Caco-2 (cell line): ENCODE measurements at regions not wholly inside any gene's neighbourhood (a gene's known extent, or its start where the extent isn't known, plus 50 kb on each side); places are given as distances from the start of the nearest gene placed in this dataset.

Source experiments
- BruUV-seq: library from RNA; stranded (reverse); fragments of 400-500 nt; replicated peaks from 2 replicates; lab custom pipeline; 2021; lab: Mats Ljungman, UMichigan
- CTCF ChIA-PET: fragments of 300-600 bp; sonication (Branson Sonifier 250); formaldehyde crosslinking; loops from one replicate; lab custom pipeline; 2022; ENCODE audit warnings: antibody characterized with exemption; lab: Charles Lee
- POLR2A ChIA-PET: fragments of 300-600 bp; sonication (Branson Sonifier 250); formaldehyde crosslinking; loops from one replicate; lab custom pipeline; 2022; ENCODE audit warnings: antibody characterized with exemption; lab: Charles Lee
- DNase-seq, 2 experiments: peaks; one replicate each; pipeline versions ENCODE4 v3.0.0 to v3.0.0-alpha.2; 2020 to 2022
- H3K27me3 ChIP-seq: replicated peaks from 2 replicates; pipeline ENCODE4 v1.6.0; 2011; ENCODE audit warnings: low read length; ENCODE audit not compliant: control insufficient read depth, insufficient read depth
- H3K36me3 ChIP-seq: 2 replicates; pipeline ENCODE4 v1.5.1; 2011; ENCODE audit warnings: low read length; ENCODE audit not compliant: control insufficient read depth, insufficient read depth
- H3K4me1 ChIP-seq: fragments of 250-450 bp; sonication (Bioruptor Pico); 2 replicates; pipeline ENCODE4 v1.5.1; 2020; ENCODE audit warnings: mild to moderate bottlenecking
- H3K4me3 ChIP-seq: 2 replicates; pipeline ENCODE4 v1.5.1; 2011; ENCODE audit warnings: low read depth, mild to moderate bottlenecking, control low read depth, low read length
- H3K9me3 ChIP-seq: fragments of 250-450 bp; sonication (Bioruptor Pico); 2 replicates; pipeline ENCODE4 v1.5.1; 2020; ENCODE audit warnings: mild to moderate bottlenecking, moderate library complexity
- H3K27ac Mint-ChIP-seq: one replicate; pipeline ENCODE4 v1.8.0; 2022; ENCODE audit warnings: mixed read lengths; ENCODE audit not compliant: unreplicated experiment
- H3K27me3 Mint-ChIP-seq: one replicate; pipeline ENCODE4 v1.8.0; 2022; ENCODE audit warnings: mixed read lengths; ENCODE audit not compliant: insufficient read depth, unreplicated experiment
- H3K36me3 Mint-ChIP-seq: one replicate; pipeline ENCODE4 v1.8.0; 2022; ENCODE audit warnings: mild to moderate bottlenecking, mixed read lengths; ENCODE audit not compliant: insufficient read depth, unreplicated experiment
- H3K4me1 Mint-ChIP-seq: one replicate; pipeline ENCODE4 v1.8.0; 2022; ENCODE audit warnings: low read depth, mixed read lengths; ENCODE audit not compliant: unreplicated experiment
- H3K4me3 Mint-ChIP-seq: one replicate; pipeline ENCODE4 v1.8.0; 2022; ENCODE audit warnings: mild to moderate bottlenecking, moderate library complexity, mixed read lengths; ENCODE audit not compliant: unreplicated experiment
- H3K9me3 Mint-ChIP-seq: one replicate; pipeline ENCODE4 v1.8.0; 2022; ENCODE audit warnings: mixed read lengths; ENCODE audit not compliant: unreplicated experiment
- intact Hi-C: fragments of 100-400 bp; cut with micrococcal nuclease; formaldehyde crosslinking; loops from one replicate; pipeline ENCODE4 v1.10.0; 2022; ENCODE audit not compliant: unreplicated experiment
- TF ChIP-seq, protein P1 (sequence below), 2 experiments: fragments of 200-600 bp in 1 of 2; IDR thresholded peaks; 1 replicate in 1 of 2; 2 replicates in 1 of 2; pipeline versions ENCODE4 v1.5.1 to v1.8.0; 2011 to 2022; ENCODE audit warnings: antibody characterized with exemption in 1 of 2, control low read depth in 1 of 2, inconsistent platforms in 1 of 2, low read depth in 1 of 2, low read length in 1 of 2, mild to moderate bottlenecking in 1 of 2, moderate library complexity in 1 of 2; ENCODE audit not compliant: insufficient read depth in 1 of 2, severe bottlenecking in 1 of 2, unreplicated experiment in 1 of 2

DNA sequence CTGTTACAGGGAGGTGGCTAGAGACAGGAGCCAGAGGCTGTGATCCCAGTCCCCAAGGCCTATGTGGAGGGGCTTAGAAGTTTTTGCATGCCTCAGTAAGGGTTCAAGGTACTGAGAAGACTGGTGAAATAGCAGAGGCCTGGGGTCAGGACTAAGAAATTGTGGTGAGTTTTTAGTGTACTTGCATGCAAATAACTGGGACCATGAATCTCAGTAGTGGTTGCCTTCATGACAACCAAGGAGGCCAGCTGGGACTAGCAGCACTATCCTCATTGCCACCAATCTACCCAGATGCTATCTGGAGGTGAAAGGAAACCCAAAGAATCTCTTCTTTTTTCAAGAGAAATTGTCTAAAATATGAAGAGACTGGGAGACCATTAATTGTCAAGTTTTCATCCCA lies 395.1 kb downstream of the CETN3 start:
- Histone ChIP-seq H3K4me3 (no peak overlapping the region), H3K4me1 (no peaks in the 10 kb centered on the region), H3K36me3 (no peaks in the 10 kb centered on the region), H3K27me3 (no peaks in the 10 kb centered on the region), H3K9me3 (no peaks in the 10 kb centered on the region)
- intact Hi-C loops = no loop called here
- peaks cover 16% of the 10 kb centered on the region for H3K4me1 Mint-ChIP-seq
- BruUV-seq = no TSS peak
- no peaks in the 10 kb centered on the region for H3K9me3 Mint-ChIP-seq
- H3K4me3 Mint-ChIP-seq = no peak overlapping the region
- no peaks in the 10 kb centered on the region for H3K36me3 Mint-ChIP-seq
- H3K27me3 Mint-ChIP-seq = no peaks in the 10 kb centered on the region
- no peak for DNase-seq
- ChIA-PET CTCF (no interaction called here), POLR2A (no interaction called here)
- no peak overlapping the region for H3K27ac Mint-ChIP-seq
- TF ChIP-seq, protein P1, sequence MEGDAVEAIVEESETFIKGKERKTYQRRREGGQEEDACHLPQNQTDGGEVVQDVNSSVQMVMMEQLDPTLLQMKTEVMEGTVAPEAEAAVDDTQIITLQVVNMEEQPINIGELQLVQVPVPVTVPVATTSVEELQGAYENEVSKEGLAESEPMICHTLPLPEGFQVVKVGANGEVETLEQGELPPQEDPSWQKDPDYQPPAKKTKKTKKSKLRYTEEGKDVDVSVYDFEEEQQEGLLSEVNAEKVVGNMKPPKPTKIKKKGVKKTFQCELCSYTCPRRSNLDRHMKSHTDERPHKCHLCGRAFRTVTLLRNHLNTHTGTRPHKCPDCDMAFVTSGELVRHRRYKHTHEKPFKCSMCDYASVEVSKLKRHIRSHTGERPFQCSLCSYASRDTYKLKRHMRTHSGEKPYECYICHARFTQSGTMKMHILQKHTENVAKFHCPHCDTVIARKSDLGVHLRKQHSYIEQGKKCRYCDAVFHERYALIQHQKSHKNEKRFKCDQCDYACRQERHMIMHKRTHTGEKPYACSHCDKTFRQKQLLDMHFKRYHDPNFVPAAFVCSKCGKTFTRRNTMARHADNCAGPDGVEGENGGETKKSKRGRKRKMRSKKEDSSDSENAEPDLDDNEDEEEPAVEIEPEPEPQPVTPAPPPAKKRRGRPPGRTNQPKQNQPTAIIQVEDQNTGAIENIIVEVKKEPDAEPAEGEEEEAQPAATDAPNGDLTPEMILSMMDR (IDR thresholded peaks at IDR 0.05; ENCODE audit: insufficient read depth in 1 of 2, low read depth in 1 of 2, low read length in 1 of 2, severe bottlenecking in 1 of 2, unreplicated experiment in 1 of 2) = no peak

DNA sequence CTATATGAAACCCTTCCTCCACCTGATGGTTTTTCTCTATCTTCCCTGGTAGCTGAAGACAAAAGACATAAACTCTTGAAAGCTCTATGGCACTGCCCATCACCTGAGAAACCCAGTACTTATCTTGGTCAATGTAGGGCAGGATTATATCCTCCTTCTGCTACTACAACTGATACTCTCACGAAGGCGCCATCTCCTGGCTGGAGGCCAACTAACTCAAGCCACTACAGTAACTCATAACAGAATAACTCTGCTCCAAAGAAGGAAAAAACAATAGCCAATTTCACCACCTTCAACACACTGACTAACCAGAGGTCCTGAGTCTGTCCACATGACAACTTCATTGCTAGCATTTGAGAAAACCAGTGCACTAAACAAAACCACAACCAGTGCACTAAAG lies 409.2 kb downstream of the CETN3 start:
- peaks cover 17% of the 10 kb centered on the region for H3K4me1 Mint-ChIP-seq
- intact Hi-C loops = no loop called here
- CTCF ChIA-PET = no interaction called here
- Histone ChIP-seq H3K27me3 (no peaks in the 10 kb centered on the region), H3K36me3 (no peaks in the 10 kb centered on the region), H3K4me3 (no peak overlapping the region), H3K9me3 (no peaks in the 10 kb centered on the region), H3K4me1 (peaks cover 26% of the 10 kb centered on the region)
- POLR2A ChIA-PET = no interaction called here
- H3K27me3 Mint-ChIP-seq = no peaks in the 10 kb centered on the region
- no peak overlapping the region for H3K4me3 Mint-ChIP-seq
- H3K27ac Mint-ChIP-seq = no peak overlapping the region
- H3K9me3 Mint-ChIP-seq = peaks cover 41% of the 10 kb centered on the region
- TF ChIP-seq, protein P1 (IDR thresholded peaks at IDR 0.05; ENCODE audit: insufficient read depth in 1 of 2, low read depth in 1 of 2, low read length in 1 of 2, severe bottlenecking in 1 of 2, unreplicated experiment in 1 of 2) = no peak
- BruUV-seq = no TSS peak
- no peak for DNase-seq
- no peaks in the 10 kb centered on the region for H3K36me3 Mint-ChIP-seq

DNA sequence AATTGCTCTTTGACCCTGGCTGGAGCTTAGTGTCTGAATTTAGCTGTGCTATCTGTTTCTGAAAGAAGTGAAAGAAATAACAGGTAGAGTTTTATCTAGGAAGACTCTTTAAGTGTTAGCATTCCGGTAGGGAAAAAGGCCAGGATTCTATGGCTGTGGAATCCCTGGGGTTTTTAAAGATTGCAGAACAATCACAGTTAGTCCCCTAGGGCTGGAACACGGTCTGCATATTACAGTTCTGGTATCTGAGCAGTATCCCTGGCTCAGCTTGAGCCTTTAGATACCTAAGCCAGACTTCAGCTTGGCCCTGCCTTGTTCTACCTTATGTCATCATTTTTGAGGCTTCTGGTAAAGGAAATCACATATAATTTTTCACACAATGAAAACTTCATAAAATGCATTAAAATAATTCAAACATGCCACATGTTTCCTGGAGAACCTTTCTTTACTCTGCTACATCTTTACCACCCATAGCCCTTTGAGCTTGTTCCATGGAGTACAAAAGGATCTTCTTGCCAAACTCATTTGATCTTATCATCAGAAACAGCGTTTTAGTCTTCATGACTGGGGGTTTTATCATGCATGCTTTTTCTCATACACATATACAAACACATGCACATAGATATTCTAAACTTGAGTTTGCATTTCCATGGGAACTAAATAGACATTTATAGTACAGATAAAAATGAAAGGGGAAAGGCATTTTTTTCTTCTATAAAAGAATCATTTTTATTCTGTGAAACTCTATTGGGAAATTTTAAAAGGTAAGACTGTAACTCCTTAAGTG lies 410.8 kb downstream of the CETN3 start:
- no peak overlapping the region for H3K4me3 ChIP-seq
- no peaks in the 10 kb centered on the region for H3K27me3 ChIP-seq
- H3K9me3 Mint-ChIP-seq = peaks cover 29% of the 10 kb centered on the region
- H3K27me3 Mint-ChIP-seq = no peaks in the 10 kb centered on the region
- no peak overlapping the region for H3K27ac Mint-ChIP-seq
- no TSS peak for BruUV-seq
- H3K36me3 Mint-ChIP-seq = no peaks in the 10 kb centered on the region
- TF ChIP-seq, protein P1 (IDR thresholded peaks at IDR 0.05; ENCODE audit: insufficient read depth in 1 of 2, low read depth in 1 of 2, low read length in 1 of 2, severe bottlenecking in 1 of 2, unreplicated experiment in 1 of 2) = no peak
- no peaks in the 10 kb centered on the region for H3K36me3 ChIP-seq
- POLR2A ChIA-PET = no interaction called here
- H3K9me3 ChIP-seq = no peaks in the 10 kb centered on the region
- H3K4me3 Mint-ChIP-seq = no peak overlapping the region
- intact Hi-C loops = no loop called here
- CTCF ChIA-PET = no interaction called here
- H3K4me1 ChIP-seq = peaks cover 26% of the 10 kb centered on the region
- H3K4me1 Mint-ChIP-seq = peaks cover 17% of the 10 kb centered on the region
- peak; percentile 4 to 38 for DNase-seq
